ENCODE measurements at regions not wholly inside any gene's neighbourhood (a gene's known extent, or its start where the extent isn't known, plus 50 kb on each side); places are given as distances from the start of the nearest gene placed in this dataset.

GRCh38 chr13:26914624-26915023 is 154.0 kb upstream of the GPR12 start:
- CTCF ChIA-PET = interaction anchor here (1.6 kb wide), 1 partner anchor 16 kb away, joined by 9 read pairs; no protein-coding TSS in a partner anchor
- H3K79me2 ChIP-seq (ENCODE audit: insufficient read depth, low read length) = no peaks in the 10 kb centered on the region
- H3K36me3 ChIP-seq (ENCODE audit: control insufficient read depth in 1 of 2, insufficient read depth in 2 of 2, low read length in 2 of 2) = no peaks in the 10 kb centered on the region
- H3K4me2 ChIP-seq (ENCODE audit: low read length) = peak overlapping the region; percentile 16; the same call in 1 of the 2 replicates
- peak; percentile 70 for ATAC-seq
- TF ChIP-seq CBX3 (IDR thresholded peaks at IDR 0.05; ENCODE audit: low read depth) = no peak
- no peak for TF ChIP-seq EZH2phosphoT487 (IDR thresholded peaks at IDR 0.05; ENCODE audit: borderline replicate concordance)
- TF ChIP-seq EZH2 (IDR thresholded peaks at IDR 0.05) = no peak
- TF ChIP-seq JUND (IDR thresholded peaks at IDR 0.05) = no peak
- no TSS peak for BruUV-seq (replicated peaks)
- H3K9ac ChIP-seq (ENCODE audit: low read length) = no peak overlapping the region
- H3K4me1 ChIP-seq (ENCODE audit: control insufficient read depth in 1 of 2, insufficient read depth in 2 of 2, low read length in 2 of 2) = peaks cover 8 to 9% of the 10 kb centered on the region in 2 experiments
- peaks cover 15% of the 10 kb centered on the region; the same call in 1 of the 2 replicates for H3K27me3 ChIP-seq (ENCODE audit: insufficient read depth, low read length)
- H2AFZ ChIP-seq (ENCODE audit: low read depth, low read length, poor library complexity, severe bottlenecking) = no peak overlapping the region
- H4K20me1 ChIP-seq (ENCODE audit: insufficient read depth) = no peaks in the 10 kb centered on the region
- POLR2A ChIA-PET = interaction anchor here (1.5 kb wide), 1 partner anchor 8 kb away, joined by 4 read pairs; no protein-coding TSS in a partner anchor
- no peaks in the 10 kb centered on the region for H3K9me3 ChIP-seq (ENCODE audit: control insufficient read depth in 1 of 2, insufficient read depth in 1 of 2, low read depth in 1 of 2, low read length in 2 of 2)
- intact Hi-C loops (cut with micrococcal nuclease) = no loop called here
- H3K4me3 ChIP-seq (replicated peaks in 1 of 2; ENCODE audit: low read depth in 1 of 2, low read length in 2 of 2) = no peak overlapping the region
- DNase-seq (ENCODE audit: low read depth, low spot score) = peak; percentile 6
- RAD21 ChIA-PET (ENCODE audit: low non-redundant PET in 1 of 2, low total read pairs in 2 of 2, uncharacterized antibody in 2 of 2, unreplicated experiment in 2 of 2) = interaction anchor here in 1 of 2 experiments (1.5 kb wide), 1 partner anchor 16 kb away, joined by 3 read pairs; no protein-coding TSS in a partner anchor
- H3K9me2 ChIP-seq (ENCODE audit: insufficient read depth) = no peaks in the 10 kb centered on the region
- no peak overlapping the region for H3K27ac ChIP-seq (ENCODE audit: low read depth, low read length)

- RAD21 ChIA-PET (ENCODE audit: low non-redundant PET in 1 of 2, low total read pairs in 2 of 2, uncharacterized antibody in 2 of 2, unreplicated experiment in 2 of 2) = interaction anchor here in 1 of 2 experiments (1.5 kb wide), 1 partner anchor 16 kb away, joined by 3 read pairs; no protein-coding TSS in a partner anchor
- TF ChIP-seq CBX3 (IDR thresholded peaks at IDR 0.05; ENCODE audit: low read depth) (no peak), YY1 (IDR thresholded peaks at IDR 0.05; ENCODE audit: extremely low read depth, insufficient replicate concordance, low read depth, low read length) (no peak), POLR2AphosphoS5 (IDR thresholded peaks at IDR 0.05; ENCODE audit: low read depth, low read length) (no peak), CEBPB (IDR thresholded peaks at IDR 0.05; ENCODE audit: low read depth) (no peak), EZH2phosphoT487 (IDR thresholded peaks at IDR 0.05; ENCODE audit: borderline replicate concordance) (no peak), SP1 (IDR thresholded peaks at IDR 0.05; ENCODE audit: low read depth) (no peak), REST (IDR thresholded peaks at IDR 0.05; ENCODE audit: low read depth) (no peak), JUND (IDR thresholded peaks at IDR 0.05) (no peak), ZFX (IDR thresholded peaks at IDR 0.05) (no peak), RAD21 (IDR thresholded peaks at IDR 0.05; ENCODE audit: low read depth) (no peak), ATF3 (IDR thresholded peaks at IDR 0.05) (no peak)
- no peaks in the 10 kb centered on the region for H3K9me3 ChIP-seq (ENCODE audit: control insufficient read depth in 1 of 2, insufficient read depth in 1 of 2, low read depth in 1 of 2, low read length in 2 of 2)
- H3K9me2 ChIP-seq (ENCODE audit: insufficient read depth) = no peaks in the 10 kb centered on the region
- intact Hi-C loops (cut with micrococcal nuclease) = no loop called here
- no peaks in the 10 kb centered on the region for H3K36me3 ChIP-seq (ENCODE audit: control insufficient read depth in 1 of 2, insufficient read depth in 2 of 2, low read length in 2 of 2)
- DNase-seq (ENCODE audit: low read depth, low spot score) = no peak
- no peak overlapping the region for H2AFZ ChIP-seq (ENCODE audit: low read depth, low read length, poor library complexity, severe bottlenecking)
- POLR2A ChIA-PET = interaction anchor here (1.5 kb wide), 1 partner anchor 8 kb away, joined by 4 read pairs; no protein-coding TSS in a partner anchor
- H4K20me1 ChIP-seq (ENCODE audit: insufficient read depth) = no peaks in the 10 kb centered on the region
- no peak overlapping the region for H3K27ac ChIP-seq (ENCODE audit: low read depth, low read length)
- no TSS peak for BruUV-seq (replicated peaks)
- H3K4me1 ChIP-seq (ENCODE audit: control insufficient read depth in 1 of 2, insufficient read depth in 2 of 2, low read length in 2 of 2) = peaks cover 8 to 9% of the 10 kb centered on the region in 2 experiments
- H3K4me2 ChIP-seq (ENCODE audit: low read length) = no peak overlapping the region
- no peak overlapping the region for H3K9ac ChIP-seq (ENCODE audit: low read length)
- ATAC-seq = no peak
- CTCF ChIA-PET = no interaction called here
- no peak overlapping the region for H3K4me3 ChIP-seq (replicated peaks in 1 of 2; ENCODE audit: low read depth in 1 of 2, low read length in 2 of 2)
- H3K27me3 ChIP-seq (ENCODE audit: insufficient read depth, low read length) = peaks cover 19% of the 10 kb centered on the region
- no peaks in the 10 kb centered on the region for H3K79me2 ChIP-seq (ENCODE audit: insufficient read depth, low read length)
Measured at GRCh38 chr13:26914148-26914547, 153.6 kb upstream of the GPR12 start.
